CD4-positive, alpha-beta T cell treated with Interleukin-6 for 4 hours (primary cell): ENCODE measurements at regions not wholly inside any gene's neighbourhood (a gene's known extent, or its start where the extent isn't known, plus 50 kb on each side); places are given as distances from the start of the nearest gene placed in this dataset.

Source experiments
- DNase-seq: peaks from one replicate; pipeline ENCODE4 v3.0.0-alpha.2; 2020; ENCODE audit warnings: mixed read lengths

DNA sequence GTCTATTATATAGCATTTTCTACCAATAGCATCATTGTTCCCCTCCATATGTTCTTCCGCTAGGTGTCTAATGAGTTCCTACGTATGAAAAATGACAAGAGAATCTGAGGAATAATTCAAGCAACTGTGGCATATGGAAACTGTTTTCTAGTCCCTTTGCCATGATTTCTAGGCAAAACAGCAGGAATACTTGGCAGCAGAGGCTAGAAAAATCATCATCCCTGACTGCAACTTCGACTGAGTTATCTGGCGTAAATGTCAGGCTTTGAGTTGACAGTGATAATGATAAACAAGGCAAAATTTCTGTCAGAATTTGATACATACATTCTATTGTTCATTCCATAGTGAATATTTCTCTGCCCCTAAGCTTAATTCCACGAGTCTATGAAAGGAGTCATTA is 572.8 kb upstream of the USP15 start:
- no peak for DNase-seq

GRCh38 chr12:61694214-61694613 is 566.0 kb upstream of the USP15 start:
- DNase-seq = no peak

DNA sequence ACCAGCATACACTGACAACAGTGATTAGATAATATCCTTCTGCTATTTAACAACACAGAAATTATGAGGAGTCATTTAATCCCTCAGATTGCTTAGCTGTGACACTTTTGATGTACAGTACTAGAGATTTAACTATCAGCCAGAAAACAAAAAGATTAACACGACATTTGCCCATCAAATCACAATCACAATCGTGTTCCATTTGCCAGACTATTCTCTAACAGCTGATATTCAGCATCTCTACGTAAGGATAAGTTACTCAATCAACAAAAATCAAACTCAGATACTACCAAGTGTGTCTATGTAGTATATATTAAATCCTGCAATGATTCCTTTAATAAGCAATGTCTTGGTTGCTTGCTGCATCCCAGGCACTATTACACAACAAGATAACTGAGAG is 558.7 kb upstream of the USP15 start:
- DNase-seq = no peak

- DNase-seq = no peak
Observed at GRCh38 chr12:61706783-61707182, 553.4 kb upstream of the USP15 start.

DNA sequence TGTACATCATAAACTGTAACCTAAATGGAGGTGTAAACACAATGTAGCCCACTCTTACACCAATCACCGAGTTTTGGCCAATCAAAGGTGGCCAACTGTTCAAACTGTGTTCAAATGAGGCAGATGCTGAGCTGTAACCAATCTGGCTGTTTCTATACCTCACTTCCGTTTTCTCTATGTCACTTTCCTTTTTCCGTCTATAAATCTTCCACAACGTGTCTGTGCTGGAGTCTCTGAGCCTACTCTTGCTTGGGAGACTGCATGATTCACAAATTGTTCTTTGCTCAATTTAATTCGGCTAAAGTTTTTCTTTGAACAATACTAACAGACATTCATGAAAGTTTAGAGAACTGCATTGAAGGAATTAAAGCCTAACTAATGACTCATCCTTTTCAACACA is 547.1 kb upstream of the USP15 start:
- DNase-seq = no peak

DNA sequence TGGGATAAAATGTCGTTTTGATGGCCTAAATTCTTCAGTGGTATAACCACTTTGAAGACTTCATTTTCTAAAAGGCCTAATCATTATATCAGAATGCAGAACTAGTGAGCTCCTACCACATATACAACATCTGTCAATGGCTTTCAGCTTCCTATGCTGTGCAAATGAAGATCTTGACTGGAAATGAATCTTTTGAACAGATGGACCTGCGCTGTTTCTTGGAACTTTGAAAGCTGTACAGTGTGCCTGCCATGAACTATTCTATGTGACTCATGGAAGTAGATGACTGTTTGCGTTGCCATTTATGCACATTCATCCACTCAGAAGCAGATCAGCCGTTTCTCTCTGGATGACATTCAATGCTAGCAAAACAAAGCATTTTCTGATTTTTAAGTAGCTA is 542.2 kb upstream of the USP15 start:
- no peak for DNase-seq

GRCh38 chr12:61739925-61740324 is 520.3 kb upstream of the USP15 start:
- DNase-seq = no peak

DNA sequence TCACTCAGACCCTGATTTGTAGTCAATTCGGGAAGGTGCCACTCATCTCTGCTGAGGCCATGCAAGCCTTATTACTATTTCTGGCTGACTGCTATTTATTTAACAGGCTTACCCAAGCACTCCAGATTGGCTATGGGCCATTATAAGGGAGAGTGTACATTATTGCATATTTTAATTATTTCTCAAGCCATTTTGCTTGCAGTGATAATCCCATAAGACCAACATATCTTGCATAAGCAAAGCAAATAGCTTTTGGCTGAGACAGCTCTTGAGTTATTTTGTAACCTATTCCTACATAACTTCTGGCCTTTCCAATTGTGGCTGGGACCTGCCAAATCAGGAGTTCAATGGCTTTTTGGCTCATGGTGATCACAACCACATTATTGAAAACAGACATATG is 509.6 kb upstream of the USP15 start:
- DNase-seq = no peak

- DNase-seq = no peak
Observed at GRCh38 chr12:61754214-61754613, 506.0 kb upstream of the USP15 start.

GRCh38 chr12:61757831-61758505 is 502.2 kb upstream of the USP15 start:
- DNase-seq = no peak

DNA sequence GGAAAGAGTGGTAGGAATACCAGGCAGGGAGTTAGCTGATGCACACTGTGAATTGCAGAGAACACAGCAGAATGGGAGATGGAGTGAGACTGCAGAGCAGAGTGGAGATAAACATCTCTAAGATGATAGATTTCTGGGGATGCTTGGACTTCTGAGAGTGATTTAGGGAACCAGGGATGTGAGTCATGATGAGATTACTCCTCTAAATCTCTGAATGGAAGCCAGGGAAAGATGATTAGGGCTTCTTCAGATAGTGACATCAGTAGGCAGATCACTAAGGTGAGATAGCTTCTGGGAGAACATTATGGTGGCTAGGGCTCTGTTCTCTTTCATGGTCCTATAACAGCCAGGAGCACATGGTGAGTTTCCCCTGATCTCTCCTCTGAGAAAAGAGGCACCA is 501.5 kb upstream of the USP15 start:
- no peak for DNase-seq

GRCh38 chr12:61765926-61766325 is 494.3 kb upstream of the USP15 start:
- DNase-seq = no peak

DNA sequence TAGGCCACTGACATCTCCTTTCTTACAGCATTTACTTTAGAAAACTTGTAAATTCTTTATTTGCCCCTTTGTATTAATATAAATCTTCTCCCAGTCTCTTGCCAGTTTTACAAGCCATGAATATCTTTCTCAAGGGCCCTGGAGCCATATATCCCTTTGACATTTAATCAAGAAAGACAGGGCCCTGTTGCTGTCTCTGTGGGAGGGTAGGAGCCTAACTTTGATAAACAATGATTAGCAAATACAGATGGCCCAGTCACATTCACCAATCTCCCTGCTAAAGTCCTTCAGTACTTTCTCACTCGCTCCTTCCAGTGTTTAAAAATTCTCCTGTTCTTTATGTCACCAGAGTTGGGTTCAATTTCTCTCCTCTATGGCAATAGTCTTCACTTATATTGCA is 479.8 kb upstream of the USP15 start:
- DNase-seq = no peak

- no peak for DNase-seq
Observed at GRCh38 chr12:61781021-61781581, 479.1 kb upstream of the USP15 start.

GRCh38 chr12:61796846-61797245 is 463.4 kb upstream of the USP15 start:
- no peak for DNase-seq

- DNase-seq = no peak
Observed at GRCh38 chr12:61797266-61797665, 462.9 kb upstream of the USP15 start.

GRCh38 chr12:61798778-61799177 is 461.4 kb upstream of the USP15 start:
- no peak for DNase-seq

- DNase-seq = no peak
Observed at GRCh38 chr12:61804301-61804700, 455.9 kb upstream of the USP15 start.

- DNase-seq = no peak
Observed at GRCh38 chr12:61808856-61809255, 451.3 kb upstream of the USP15 start.

- no peak for DNase-seq
Observed at GRCh38 chr12:61810486-61810885, 449.7 kb upstream of the USP15 start.

DNA sequence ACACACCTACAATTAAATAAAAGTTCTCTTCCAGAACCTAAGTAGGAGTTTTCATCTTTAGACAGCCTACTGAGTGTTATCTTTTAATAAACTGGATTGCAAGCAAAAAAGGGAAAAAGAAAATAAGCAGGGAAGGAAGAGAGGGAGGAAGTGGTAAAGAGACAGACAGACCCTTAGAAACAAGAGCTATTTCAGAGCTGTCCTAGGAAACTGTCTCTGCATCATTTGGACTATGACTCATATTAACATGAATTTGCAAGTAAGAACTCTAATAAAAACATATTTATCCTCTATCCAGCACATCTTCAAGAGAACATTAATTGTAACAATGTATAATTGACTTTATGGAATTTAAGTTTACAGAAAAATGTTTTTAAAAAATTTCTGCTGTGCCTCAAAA is 438.8 kb upstream of the USP15 start:
- no peak for DNase-seq

DNA sequence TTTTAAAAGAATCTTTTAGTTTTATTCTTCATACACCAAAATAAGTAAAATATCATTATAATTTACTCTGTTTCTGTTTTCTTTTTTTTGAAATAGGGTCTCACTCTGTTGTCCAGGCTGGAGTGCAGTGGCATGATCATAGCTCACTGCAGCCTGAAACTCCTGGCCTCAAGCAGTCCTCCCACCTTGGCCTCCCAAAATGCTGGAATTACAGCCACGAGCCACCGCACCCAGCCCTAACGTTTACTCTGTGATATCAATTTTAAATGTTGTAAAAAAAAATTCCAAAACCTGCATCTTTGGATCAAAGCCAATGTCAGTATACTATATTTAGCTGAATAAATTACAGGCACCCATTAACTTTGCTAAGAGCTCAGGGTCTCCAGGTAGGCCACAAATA is 437.1 kb upstream of the USP15 start:
- DNase-seq = no peak

- no peak for DNase-seq
Observed at GRCh38 chr12:61846765-61847164, 413.4 kb upstream of the USP15 start.

GRCh38 chr12:61848893-61849292 is 411.3 kb upstream of the USP15 start:
- DNase-seq = no peak

DNA sequence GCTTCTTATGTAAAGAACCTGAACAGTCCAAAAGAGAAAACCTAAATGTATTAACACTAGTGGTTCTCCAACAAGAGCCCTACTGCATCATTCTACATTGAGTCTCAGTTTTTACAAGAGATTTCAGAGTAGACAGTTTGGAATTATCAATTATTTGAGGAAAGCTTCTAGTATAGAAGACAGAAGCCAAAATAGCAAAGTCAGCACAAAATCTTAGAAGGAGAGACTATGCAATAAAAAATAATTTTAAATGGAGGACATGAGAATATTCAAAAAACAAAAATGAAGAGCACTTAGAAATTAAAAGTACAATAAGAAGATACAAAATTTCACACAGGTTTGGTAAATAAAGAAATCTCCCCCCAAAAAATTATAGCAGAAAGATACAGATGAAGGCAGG is 406.3 kb upstream of the USP15 start:
- no peak for DNase-seq
